Retinal pigment epithelial cell (primary cell): ENCODE measurements at regions not wholly inside any gene's neighbourhood (a gene's known extent, or its start where the extent isn't known, plus 50 kb on each side); places are given as distances from the start of the nearest gene placed in this dataset.
"Not testable (repeated sequence)": the region's sequence is repeated elsewhere in the genome, so short reads cannot be mapped to it uniquely, and the experiment has no call there.

Experiments
- DNase-seq: peaks from one replicate; pipeline ENCODE4 v3.0.0-alpha.2; 2010; ENCODE audit warnings: low read depth
- H3K4me3 ChIP-seq: 2 replicates; pipeline ENCODE4 v1.5.1; 2011; ENCODE audit warnings: mild to moderate bottlenecking, low read length, control low read depth, moderate library complexity
- TF ChIP-seq, protein P1 (sequence below): conservative IDR thresholded peaks from 2 replicates; pipeline ENCODE4 v1.5.1; 2011; ENCODE audit warnings: low read depth, low read length, control low read depth, inconsistent platforms

DNA sequence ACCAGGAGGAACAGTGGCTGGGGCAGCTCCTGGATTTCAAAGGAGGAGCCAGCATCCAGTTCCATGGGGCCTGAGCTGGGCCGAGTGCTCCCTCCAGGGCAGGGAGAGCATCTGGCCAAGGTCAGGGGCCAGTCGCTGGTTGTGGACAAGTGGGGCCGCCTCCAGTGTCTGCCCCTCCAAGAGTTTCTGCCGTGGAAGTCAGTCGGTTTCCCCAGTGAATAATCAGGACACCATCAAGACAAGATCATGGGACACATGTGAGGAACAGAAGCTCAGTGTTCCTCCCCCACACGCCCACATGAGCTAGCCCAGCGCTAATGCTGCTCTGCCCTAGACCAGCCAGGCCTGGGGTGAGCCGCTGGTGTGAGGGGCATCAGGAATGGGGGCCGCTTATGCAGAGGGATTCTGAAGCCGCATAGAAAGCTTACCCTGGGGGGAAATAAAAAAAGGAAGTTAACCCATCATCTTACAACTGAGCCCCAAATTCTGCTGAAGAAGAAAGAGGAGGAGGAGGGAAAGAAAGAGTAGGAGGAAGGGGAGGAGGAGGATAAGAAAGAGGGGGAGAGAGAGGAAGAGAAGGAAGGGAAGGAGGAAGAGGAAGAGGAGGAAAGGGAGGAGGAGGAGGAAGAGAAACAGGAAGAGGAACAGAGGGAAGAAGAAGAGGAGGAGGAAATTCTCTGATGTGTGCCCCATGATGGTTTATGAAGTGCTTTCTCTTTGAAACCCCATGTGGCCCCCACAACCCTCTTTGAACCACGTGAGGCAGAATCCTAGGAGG is 198.4 kb downstream of the MATN1 start:
- no peak for DNase-seq
- TF ChIP-seq, protein P1, sequence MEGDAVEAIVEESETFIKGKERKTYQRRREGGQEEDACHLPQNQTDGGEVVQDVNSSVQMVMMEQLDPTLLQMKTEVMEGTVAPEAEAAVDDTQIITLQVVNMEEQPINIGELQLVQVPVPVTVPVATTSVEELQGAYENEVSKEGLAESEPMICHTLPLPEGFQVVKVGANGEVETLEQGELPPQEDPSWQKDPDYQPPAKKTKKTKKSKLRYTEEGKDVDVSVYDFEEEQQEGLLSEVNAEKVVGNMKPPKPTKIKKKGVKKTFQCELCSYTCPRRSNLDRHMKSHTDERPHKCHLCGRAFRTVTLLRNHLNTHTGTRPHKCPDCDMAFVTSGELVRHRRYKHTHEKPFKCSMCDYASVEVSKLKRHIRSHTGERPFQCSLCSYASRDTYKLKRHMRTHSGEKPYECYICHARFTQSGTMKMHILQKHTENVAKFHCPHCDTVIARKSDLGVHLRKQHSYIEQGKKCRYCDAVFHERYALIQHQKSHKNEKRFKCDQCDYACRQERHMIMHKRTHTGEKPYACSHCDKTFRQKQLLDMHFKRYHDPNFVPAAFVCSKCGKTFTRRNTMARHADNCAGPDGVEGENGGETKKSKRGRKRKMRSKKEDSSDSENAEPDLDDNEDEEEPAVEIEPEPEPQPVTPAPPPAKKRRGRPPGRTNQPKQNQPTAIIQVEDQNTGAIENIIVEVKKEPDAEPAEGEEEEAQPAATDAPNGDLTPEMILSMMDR = no peak
- H3K4me3 ChIP-seq = no peak overlapping the region

DNA sequence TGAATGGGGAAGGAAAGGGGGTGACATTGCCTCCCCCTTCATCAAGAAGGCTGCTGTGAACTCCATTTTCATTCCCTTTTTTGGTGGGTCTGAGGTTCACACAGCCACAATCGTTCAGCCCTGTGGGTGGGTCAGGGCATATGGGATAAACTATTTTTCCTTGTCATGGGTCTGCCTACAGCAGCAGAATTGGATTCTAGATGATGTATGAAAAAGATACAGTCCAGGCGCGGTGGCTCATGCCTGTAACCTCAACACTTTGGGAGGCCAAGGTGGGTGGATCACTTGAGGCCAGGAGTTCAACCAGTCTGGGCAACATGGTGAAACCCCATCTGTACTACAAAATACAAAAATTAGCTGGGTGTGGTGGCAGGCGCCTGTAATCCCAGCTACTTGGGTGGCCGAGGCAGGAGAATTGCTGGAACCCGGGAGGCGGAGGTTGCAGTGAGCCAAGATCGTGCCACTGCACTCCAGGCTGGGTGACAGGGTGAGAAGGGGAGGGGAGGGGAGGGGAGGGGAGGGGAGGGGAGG is 199.3 kb downstream of the MATN1 start:
- not testable (repeated sequence) for DNase-seq, H3K4me3 ChIP-seq

DNA sequence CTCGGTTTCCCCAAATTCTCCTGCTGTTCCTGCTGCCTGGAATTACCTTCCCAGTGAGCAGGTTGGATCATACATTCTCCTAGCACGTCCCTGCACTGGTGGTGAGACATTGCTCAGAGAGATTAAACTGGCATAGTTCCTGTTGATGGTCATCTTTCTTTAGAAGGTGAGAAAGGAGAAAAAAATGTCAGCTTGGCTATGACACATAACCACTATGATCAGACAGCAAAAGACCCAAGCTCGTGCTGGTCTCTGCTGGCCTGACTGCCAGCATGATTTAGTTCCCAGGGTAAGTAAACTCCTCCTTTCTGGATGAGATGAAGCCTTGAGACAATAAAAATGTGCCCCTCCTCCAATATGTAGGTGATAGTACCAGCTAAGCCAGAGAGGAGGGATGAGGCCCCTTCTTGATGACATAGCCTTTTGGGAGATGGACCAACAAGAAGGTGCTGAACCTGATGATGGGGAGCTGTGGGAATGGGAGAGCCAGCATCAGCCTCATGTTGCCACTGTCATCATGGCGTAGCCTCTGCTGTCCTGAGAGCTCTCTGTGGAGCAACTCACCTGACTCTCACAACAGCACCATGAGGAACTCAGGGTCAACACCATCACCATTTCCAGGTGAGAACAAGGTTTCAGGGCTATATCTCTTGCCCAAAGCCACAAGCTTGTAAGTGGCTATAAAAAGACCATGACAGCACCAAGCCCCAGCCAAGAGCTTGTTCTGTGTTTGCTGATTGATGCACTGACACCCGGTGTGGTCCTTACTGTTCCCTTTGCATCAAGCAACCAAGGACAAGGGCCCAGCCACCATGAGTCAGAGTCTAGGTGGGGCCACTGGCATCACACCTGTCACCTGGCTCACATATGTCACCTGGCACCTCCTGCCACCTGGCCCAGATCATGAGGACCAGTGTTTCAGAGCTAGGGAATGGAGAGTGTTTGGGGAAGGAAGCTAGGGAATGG is 200.0 kb downstream of the MATN1 start:
- H3K4me3 ChIP-seq = no peak overlapping the region
- TF ChIP-seq, protein P1 = no peak
- DNase-seq = no peak

DNA sequence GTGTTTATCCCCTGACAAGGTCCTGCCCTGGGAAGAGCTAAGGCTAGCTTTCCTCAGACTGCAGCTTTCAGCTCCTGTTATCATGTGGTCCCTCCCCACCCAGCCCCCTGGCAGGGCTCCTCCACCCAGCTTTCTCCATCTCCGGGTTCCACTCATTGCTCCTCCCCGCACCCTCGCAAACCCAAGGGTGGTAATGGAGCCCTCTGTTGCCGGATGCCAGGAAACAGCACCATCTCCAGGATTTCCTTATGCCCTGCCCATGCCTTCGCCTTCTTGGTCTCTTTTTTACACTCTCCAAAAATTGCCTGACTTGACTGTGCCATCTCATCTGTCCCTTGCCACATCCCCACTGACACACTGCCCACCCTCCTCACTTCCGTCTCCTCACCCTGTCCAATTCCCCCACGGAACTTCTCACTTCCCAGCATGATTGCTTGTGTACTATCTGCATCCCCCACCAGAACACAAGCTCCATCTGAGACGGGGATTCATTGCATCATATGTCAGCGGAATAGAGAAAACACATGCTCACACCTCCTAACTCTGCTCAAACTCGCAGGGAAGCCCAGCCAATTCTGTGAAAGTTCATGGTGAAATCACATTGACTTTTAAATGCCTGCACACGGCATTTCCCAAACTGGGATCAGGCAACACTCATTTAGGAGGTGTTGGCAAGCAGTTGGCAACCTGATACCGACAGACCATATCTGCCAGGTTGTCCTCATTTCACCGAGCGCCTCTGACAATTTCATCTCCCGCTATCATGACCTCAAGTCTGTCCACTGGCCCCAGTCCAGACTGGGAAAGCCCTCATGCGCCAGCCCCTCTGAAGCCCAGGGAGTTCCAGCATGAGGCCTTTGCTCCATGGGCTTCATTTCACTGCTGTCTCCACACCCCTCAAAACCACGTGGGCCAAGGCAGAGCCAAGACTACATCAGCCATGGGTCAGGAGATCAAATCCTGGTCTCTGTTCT is 201.1 kb downstream of the MATN1 start:
- H3K4me3 ChIP-seq = no peak overlapping the region
- no peak for DNase-seq
- TF ChIP-seq, protein P1 = no peak

DNA sequence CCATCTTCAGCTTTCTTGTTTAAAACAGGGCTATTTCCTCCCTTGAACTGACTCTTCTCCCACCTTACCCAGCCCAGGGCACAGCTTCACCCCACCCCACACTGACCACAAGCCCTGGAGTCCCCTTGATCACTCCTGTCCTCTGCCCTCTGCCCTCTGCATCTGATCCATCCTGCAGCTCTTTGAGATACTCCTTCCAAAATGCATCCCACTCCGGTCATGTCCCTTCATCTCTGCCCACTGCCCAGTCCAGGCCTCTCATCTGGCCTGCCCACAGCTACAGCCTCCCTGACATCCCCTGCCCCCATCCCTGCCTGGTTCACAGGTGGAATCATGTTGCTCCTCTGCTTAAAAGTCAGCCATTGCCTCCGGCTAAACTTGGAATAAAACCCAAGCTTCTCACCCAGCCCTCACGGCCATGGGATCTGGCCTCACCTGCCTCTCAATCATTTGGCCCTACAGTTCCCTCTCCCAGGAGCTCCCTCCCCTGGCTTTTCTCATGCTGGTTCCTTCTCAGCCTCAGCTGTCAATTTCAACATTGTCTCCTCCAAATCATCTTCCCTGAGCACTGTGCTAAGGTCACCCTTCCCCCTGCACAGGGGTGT is 202.0 kb downstream of the MATN1 start:
- no peak overlapping the region for H3K4me3 ChIP-seq
- no peak for DNase-seq
- TF ChIP-seq, protein P1 = no peak

DNA sequence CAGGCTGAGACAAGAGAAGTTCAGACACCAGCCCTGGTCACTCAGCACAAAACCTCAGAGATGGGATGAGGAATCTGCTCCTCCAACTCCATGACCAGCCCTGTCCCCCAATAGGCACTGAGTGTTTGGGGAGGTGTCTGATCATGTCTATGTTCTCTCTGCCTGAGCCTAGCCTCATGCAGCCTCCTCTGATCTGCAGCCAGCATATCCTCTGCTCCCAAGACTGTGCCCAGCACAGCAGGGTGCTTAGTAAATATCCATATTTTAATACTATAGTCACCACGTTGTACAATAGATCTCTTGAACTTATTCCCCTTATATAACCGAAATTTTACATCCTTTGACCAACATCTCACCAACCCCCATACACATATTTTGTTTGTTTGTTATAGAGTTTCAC is 202.9 kb downstream of the MATN1 start:
- no peak overlapping the region for H3K4me3 ChIP-seq
- no peak for DNase-seq
- TF ChIP-seq, protein P1 = no peak
